IPS-NIHi7 (cell line): ENCODE measurements at regions not wholly inside any gene's neighbourhood (a gene's known extent, or its start where the extent isn't known, plus 50 kb on each side); places are given as distances from the start of the nearest gene placed in this dataset.
"Not testable (repeated sequence)": the region's sequence is repeated elsewhere in the genome, so short reads cannot be mapped to it uniquely, and the experiment has no call there.

Experiments used
- DNase-seq: peaks from one replicate; pipeline ENCODE4 v3.0.0; 2012; ENCODE audit warnings: mixed read lengths; ENCODE audit errors: extremely low spot score

DNA sequence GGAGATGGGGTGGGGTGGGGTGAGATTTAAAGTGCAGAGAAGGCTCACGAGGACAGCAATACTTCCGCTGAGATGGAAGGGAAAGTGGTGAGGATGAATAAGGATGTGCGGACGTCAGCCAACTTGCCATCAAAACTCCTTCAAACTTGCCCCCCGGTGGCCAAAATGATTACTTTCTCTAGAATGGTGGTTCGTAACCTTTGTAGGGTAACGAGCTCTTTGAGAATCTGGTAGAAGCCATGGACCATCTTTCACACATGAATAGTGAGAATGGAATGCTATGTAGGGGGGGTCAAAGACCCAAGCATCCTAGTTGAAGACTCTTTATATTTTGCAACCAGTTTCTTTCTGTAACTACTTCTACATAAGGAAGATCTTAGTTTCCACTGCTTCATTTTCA, 245.9 kb upstream of the DDHD1 start:
- peak; percentile 77 for DNase-seq

DNA sequence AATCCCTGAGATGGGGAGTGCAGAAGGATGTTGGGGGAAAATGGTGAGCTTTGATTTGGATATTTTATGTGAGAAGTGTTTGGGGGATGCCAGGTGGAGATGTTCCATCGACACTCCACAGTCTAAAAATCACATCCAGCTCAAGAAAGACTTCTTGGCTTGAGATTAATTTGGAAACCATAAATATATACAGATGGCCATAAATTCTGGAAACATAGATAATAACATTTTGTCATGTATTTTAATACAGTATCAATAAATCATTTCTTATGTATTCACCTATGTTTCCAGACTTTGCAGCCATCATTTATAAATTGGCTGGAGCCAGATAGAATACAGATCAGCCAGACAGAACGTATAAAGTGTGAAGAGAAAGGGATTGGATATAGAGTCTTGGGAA, 245.5 kb upstream of the DDHD1 start:
- no peak for DNase-seq

DNA sequence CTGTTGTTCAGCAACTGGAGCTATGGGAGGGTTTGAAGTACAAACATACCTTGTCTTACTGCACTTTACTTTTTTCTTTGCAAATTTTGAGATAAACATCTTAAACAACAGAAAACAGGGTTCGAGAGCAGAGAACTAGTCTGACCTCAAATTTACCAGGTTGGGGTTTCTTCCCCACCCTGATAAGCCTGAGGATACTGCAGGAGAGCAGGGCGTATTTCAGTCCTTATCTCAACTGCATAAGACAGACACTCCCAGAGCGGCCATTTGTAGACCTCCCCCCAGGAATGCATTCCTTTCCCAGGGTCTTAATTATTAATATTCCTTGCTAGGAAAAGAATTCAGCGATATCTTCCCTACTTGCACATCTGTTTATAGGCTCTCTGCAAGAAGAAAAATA, 242.1 kb upstream of the DDHD1 start:
- not testable (repeated sequence) for DNase-seq

DNA sequence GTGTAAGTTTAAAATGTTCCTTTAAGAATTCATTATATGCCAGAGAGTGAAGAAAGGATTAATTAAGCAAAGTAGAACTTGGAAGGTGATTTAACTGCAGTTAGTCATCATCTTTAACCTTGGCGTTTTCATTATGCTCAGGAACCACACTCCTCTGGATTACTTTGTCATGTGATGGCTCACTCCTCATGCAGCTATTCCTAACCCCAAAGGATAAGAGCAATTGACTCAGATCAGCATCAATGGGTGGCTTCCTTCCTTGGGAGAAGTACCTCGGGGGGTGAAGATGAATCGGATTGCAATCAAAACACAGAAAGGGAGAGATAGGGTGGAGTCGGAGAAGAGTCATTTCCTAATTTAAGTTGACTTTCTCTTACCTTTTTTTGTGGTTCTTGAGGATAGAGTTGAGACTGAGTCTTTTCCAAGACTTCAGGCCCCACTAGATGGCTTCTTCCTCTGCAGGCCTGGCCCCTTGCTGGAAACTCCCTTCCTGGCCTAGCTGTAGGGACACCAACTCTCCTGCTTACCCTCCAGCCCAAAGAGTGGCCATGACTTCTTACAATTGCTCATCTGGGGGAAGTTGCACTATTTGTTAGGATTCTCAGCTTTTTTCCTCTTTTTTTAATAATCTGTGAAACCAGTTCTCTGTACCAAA, 238.6 kb upstream of the DDHD1 start:
- DNase-seq = no peak

DNA sequence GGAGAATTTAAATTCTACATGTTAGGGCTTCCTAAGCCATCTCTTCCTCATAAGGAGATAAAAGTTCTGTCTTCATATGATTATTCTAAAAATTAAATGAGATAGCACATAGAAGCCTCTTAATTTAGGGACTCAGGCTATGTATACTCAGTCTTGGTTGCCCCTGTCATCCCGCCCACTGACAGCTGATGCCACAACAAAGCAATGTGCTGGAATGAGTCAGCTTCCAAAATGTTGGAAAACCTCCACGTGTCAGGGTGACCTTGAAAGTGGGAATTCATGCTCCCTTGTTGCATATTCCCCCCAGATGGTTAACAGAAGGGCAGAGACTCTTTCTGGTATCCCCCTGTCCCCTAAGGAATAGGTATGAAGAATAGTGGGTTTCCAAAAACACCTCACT, 238.0 kb upstream of the DDHD1 start:
- no peak for DNase-seq

DNA sequence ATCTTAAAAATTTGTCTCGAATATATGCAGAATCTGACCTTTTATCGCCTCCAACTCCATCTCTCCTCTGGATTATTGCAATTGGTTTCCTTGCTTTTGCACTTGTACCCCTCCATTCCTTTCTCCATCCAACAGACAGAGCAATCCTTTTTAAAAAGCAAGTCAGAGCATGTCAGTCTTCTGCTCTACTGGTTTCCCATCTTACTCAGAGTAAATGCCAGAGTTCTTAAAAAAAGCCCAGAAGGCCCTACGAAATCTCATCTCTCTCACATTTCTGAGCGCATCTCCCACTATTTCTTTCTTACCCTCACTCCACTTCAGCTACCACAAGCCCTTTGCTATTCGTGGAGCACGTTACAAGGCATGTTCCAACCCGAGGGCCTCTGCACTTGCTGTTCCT, 236.9 kb upstream of the DDHD1 start:
- DNase-seq = no peak

DNA sequence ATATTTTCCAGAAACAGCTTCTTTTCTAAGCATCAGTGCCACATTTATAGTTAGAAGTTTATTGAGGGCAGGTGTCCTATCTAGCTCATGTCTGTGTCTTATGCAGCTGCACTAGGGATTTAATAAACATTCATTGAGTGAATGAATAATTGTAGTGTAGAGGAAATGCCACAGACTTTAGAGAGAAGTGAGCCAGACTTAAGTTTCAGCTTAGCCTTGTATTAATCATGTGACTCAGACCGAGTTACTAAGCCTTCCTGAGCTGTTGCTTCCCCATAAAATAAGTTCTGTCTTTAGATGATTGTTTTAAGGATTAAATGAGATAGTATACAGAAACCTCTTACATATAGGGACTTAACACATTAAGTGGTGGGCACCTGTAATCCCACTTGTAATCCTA, 236.1 kb upstream of the DDHD1 start:
- no peak for DNase-seq

DNA sequence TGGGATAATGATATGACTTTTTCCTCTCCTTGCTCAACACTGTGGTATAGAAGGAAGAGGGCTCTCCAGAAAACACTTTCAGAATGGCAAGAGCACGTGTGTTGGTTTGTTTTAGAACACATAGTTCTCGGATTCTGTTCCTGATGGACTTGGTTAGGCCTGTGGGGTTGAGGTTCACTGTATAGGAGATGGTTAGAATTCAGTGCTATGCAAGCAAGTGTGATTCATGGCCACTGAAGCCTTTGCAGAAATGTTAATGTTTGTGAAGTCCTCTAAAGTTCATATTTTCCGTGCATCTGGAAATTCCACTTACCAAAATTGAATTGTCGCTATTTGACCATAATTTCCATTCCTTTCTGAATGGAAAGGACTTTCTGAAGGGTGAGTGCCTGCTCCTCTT, 233.2 kb upstream of the DDHD1 start:
- no peak for DNase-seq

DNA sequence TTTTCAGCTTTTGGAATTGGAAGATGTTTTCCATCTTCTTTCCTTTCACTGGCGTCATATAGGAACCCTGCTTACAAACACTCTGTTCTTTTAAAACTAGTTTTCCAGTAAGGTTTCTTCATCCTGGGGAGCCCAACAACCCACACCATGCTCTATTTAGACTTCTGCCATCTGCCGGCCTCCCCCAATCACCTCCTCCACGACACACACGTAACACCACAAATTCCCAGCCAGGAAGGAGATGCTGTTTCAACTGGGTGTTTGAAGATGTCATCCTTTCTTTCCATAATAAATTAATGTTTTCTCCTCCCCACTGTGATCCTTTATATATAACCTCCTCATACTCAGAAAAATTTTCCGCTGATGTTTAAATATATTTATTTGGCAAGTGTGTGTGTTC, 231.4 kb upstream of the DDHD1 start:
- no peak for DNase-seq

DNA sequence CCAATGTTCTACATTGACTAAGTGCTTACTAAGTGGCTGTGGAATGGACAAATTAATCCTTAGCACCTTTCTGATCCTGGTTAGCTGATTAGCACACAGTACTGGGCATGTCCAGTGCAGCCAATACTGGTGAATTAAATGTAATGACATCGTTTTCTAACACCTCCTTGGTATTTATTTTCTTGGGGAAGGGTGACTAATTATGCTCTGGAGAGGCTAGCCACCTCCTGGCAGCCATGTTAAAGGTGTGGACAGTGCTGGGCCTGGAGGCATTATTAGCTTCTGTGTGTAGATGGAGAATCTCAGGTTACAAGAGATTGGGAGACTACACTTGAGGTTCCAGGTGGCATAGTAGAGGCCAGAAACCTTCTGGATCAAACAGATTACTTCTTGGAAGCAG, 230.9 kb upstream of the DDHD1 start:
- DNase-seq = no peak

DNA sequence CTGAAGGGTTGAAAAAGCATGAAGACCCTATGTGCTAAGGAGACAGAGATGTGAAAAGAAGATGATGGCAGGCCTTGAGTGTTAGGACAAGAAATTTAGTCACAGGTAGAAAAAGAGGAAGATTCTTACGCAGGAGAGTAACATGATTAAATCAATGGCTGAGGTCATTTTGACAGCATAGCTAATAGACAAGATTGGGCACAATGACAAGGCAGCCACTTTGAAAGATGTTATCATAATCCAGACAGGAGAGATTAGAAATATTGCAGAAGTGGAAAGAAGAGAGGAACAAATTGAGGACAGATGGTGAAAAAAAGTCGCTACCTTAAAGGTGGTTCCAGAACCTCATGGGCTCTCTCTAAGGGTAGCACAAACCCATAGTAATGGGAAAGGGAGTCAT, 228.8 kb upstream of the DDHD1 start:
- no peak for DNase-seq

DNA sequence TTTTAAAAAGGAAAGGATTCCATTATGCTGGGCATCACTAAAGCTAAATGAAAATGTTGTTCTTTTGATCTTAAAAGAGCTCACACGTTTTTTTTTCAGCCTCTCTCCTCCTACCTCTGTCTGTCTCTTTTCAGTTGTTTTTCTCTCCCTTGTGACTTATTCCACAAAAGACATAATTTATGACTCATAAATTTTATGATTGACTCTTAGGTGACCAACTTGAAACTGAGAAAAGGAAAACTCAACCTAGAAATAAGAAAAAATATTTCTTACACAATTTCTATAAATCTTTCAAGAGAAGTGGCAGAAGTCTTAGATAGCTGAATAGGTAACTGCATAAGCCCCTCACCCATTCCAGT, 227.7 kb upstream of the DDHD1 start:
- no peak for DNase-seq

DNA sequence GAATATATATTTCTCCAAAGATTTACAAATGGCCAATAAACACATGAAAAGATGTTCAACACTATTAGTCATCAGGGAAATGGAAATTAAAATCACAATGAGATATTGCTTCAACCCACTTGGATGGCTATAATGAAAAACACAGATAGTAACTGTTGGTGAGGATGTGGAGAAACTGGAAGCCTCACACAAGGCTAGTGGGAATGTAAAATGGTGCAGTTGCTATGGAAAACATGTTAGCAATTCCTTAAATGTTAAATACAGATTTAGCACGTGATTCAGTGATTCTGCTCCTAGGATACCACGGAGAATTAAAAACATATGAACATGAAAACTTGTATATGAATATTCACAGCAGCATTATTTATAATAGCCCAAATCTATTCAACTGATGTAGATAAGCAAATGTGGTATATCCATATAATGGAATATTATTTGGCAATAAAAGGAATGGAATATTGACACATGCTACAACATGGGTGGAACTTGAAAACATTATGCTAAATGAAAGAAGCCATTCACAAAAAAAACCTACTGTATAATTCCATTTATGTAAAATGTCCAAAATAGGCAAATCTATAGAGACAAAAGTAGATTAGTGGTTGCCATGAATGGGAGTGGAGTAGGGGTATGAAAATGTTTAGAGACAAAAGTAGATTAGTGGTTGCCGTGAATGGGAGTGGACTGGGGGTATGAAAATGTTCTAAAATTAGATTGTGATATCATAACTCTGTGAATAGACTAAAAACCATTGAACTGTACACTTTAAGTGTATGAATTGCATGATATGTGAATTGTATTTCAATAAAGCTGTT, 227.1 kb upstream of the DDHD1 start:
- DNase-seq = no peak

DNA sequence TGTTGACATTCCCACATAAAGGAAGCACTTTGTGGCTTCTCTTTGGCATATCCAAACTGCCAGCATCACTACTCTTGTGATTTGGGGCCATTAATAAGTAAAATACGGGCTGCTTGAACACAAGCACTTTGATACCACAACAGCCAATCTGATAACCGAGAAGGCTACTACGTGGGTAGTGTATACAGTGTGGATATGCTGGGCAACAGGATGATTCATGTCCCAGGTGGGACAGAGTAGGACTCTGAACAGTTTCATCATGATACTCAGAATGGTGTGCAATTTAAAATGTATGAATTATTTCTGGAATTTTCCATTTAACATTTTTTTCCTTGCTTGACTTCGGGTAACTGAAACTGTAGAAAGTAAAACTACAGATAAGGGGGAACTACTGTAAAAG, 225.0 kb upstream of the DDHD1 start:
- no peak for DNase-seq

DNA sequence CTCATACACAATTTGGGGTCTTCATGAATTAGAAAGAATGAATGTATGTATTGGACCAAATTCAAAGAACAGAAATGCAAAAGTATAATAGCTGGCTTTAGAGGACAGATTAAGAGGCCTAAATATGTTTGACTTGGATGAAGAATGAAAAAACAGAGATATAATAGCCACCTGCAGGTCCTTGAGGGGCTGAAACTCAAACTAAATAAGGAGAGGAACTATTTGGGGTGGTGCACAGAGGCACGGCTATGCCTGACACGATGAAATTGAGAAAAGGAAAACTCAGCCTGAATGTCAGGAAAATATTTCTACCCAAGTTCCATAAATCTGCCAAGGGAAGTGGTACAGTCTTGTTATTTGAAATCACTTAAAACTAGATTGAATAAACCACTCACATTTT, 222.9 kb upstream of the DDHD1 start:
- DNase-seq = no peak

DNA sequence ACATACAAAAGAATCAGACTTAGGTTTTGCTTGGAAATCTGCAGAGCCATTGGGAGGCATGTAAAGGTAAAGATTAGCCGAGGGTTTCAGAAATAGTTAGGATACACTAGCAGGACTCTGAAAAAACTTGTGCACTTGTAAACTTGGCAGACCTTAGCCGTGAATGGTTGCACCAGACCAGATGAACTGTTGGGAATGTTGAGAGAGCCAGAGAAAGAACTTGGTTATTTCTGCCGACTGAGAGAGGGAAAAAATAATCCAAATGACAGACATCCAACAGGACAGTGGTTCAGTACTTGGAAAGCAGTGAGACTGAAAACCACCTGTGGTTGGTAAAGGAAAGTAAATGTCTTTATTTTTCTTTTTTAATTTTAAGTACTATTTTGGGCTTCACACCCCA, 222.5 kb upstream of the DDHD1 start:
- no peak for DNase-seq

DNA sequence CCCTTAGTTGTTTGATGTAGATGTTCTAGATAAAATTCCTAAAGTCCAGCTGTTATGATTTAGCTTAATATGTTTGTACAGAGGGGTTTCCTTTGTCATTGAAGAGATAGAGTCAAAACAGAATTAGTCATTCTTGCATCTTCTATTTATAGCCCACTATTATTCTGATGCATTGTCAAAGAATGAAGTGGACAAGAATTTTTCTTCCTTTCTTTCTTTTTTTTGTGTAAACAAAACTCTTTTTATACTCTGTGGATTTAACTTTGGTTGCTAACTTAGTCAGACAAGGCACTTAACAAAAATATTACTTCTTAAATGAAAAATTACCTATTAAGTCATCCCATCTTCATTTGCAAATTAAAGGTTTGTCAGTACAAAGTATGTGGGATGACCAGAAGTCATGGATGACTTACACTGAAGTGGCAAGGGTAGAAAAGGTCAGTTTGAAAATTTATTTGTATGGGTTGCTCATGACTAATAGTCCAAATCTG, 215.6 kb upstream of the DDHD1 start:
- DNase-seq = no peak

DNA sequence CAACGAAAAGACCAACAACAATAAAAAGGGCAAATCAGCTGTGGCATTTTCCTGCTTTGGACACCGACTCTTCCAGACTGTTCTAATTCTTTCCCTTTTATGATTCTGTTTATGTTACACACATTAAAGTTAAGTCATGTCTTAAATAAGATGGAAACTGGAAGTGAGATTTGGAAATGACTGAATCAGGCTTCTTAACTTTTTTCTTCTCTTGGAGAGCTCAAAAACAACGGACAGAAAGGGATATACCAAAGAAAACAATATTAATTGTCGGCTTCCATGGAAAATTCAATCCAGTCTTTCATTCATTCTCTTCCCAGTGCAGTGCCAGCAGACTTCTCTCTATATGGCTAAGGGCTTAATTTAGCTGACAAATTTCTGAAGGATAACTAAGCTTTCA, 214.9 kb upstream of the DDHD1 start:
- DNase-seq = no peak

DNA sequence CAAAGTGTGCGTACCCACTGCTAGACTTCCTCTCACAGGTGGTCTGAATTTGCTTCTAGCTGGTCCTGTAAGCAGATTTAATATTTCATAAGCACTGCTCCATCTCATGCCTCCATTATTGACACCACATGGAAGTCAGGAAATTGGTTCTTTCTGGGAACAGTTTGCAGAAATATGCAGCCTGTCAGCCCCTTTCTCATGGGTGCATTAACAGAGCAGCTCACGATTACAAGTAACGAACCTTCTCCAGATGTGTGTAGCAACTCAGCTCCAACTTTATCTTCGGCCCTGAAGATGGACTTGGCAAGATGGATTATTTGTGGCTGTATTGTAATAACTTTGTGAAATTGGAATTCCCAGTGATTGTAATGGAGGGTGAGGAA, 214.5 kb upstream of the DDHD1 start:
- DNase-seq = no peak

DNA sequence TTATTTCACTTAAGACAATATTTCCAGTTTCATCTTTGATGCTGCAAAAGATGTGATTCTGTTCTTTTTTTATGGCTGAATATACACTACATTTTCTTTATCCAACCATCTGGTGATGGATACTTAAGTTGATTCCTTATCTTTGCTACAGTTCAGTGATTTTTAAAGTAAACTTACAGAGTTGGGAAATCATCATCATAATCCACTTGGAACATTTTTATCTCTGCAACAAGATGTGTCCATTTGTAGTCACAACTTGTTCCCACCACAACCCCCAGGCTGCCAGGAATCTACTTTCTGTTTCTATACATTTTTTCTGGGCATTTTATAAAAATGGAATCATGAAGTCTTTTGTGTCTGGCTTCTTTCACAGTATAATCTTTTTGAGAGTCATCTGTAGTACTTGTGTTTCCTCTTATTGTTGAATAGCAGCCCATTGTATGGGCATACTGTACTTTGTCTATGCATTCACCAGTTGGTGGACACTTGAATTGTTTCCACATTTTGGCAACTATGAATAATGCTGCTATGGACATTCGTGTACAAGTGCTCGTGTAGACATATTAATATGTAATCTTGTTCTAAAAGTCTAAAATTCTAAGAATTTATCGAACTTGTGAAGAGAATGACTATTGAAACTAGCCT, 212.5 kb upstream of the DDHD1 start:
- no peak for DNase-seq

DNA sequence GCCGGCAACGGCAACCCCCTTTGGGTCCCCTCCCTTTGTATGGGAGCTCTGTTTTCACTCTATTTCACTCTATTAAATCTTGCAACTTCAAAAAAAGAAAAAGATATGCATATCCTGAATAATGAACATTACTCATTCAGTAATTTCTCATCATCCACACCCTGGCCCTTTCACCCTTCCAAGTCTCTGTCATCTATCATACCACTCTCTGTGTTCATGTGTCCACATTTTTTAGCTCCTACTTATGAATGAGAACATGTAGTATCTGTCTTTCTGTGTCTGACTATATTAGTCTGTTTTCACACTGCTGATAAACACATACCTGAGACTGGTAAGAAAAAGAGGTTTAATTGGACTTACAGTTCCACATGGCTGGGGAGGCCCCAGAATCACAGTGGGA, 209.8 kb upstream of the DDHD1 start:
- not testable (repeated sequence) for DNase-seq

DNA sequence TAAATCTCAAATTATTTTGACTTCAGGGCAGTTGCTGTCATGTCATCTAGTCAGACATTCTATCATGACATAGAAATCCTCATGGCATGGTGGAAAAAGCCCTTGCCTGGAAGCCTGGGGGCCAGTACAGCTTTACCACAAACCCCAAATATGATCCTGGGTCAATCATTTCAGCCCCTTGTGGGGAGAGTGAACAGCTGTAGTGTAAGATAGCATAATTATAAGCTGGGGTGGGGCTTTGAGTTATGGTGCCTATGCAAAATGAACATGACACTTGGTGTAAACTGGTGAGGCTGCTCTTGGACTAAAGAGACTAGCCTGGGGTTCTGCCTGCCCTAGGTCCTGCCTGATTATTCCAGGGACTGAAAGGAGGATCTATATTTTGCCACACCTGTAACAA, 207.7 kb upstream of the DDHD1 start:
- no peak for DNase-seq

DNA sequence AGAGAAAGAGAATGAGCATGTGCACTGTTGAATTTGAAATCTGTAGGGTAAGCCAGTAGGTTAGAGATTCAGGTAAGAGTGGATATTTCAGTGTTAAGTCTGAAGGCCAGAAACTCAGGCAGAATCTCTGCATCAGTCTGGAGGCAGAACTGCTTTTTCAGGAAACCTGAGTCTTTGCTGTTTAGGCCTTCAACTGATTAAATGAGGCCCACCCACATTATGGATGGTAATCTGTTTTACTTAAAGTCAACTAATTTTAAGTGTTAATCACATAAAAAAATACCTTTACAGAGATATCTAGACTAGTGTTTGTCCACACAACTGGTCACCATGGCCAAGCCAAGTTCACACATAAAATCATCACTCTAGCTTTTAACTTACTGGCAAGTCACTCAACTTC, 205.0 kb upstream of the DDHD1 start:
- no peak for DNase-seq
